Large intestine (tissue), 3 donors: ENCODE measurements at regions not wholly inside any gene's neighbourhood (a gene's known extent, or its start where the extent isn't known, plus 50 kb on each side); places are given as distances from the start of the nearest gene placed in this dataset.

ENCODE experiments used
- DNase-seq, 2 donors: peaks; one replicate each; pipeline versions ENCODE4 v3.0.0 to v3.0.0-alpha.2; 2013
- H3K27ac ChIP-seq: one replicate; pipeline ENCODE4 v1.5.1; 2013; ENCODE audit warnings: low read length
- H3K27me3 ChIP-seq: 2 replicates; pipeline ENCODE4 v1.6.1; 2013; ENCODE audit warnings: low read length; ENCODE audit not compliant: control insufficient read depth, insufficient read depth
- H3K36me3 ChIP-seq: 2 replicates; pipeline ENCODE4 v1.6.1; 2013; ENCODE audit warnings: low read length; ENCODE audit not compliant: control insufficient read depth, insufficient read depth
- H3K4me1 ChIP-seq: one replicate; pipeline ENCODE4 v1.6.1; 2013; ENCODE audit warnings: low read length; ENCODE audit not compliant: control insufficient read depth, insufficient read depth
- H3K4me3 ChIP-seq: one replicate; pipeline ENCODE4 v1.5.1; 2013; ENCODE audit warnings: low read length
- H3K9me3 ChIP-seq: one replicate; pipeline ENCODE4 v1.6.1; 2013; ENCODE audit warnings: mild to moderate bottlenecking, low read depth, low read length, moderate library complexity; ENCODE audit not compliant: control insufficient read depth
- WGBS: methylation state at CpG from one replicate; pipeline ENCODE4 v1.1.5; 2013; ENCODE audit warnings: low lambda C conversion rate; ENCODE audit not compliant: insufficient coverage; 5-methylcytosine and 5-hydroxymethylcytosine counted together

GRCh38 chr18:42641996-42642395 lies 473.5 kb downstream of the RIT2 start:
- H3K4me3 ChIP-seq, result no peak overlapping the region
- H3K4me1 ChIP-seq, result no peaks in the 10 kb centered on the region
- H3K27ac ChIP-seq, result no peak overlapping the region
- DNase-seq, result no peak
- H3K27me3 ChIP-seq, result no peaks in the 10 kb centered on the region
- H3K36me3 ChIP-seq, result no peaks in the 10 kb centered on the region
- no peaks in the 10 kb centered on the region for H3K9me3 ChIP-seq
- WGBS, result 100% methylated on average over 1 of the region's 5 CpGs

GRCh38 chr18:42644729-42645131 lies 470.8 kb downstream of the RIT2 start:
- Histone ChIP-seq H3K9me3 (no peaks in the 10 kb centered on the region), H3K27ac (no peak overlapping the region), H3K27me3 (no peaks in the 10 kb centered on the region), H3K4me1 (no peaks in the 10 kb centered on the region), H3K36me3 (no peaks in the 10 kb centered on the region), H3K4me3 (no peak overlapping the region)
- no CpG with 5 or more reads among the region's 3 CpGs for WGBS
- no peak for DNase-seq

- no peaks in the 10 kb centered on the region for H3K27me3 ChIP-seq
- H3K4me3 ChIP-seq, result no peak overlapping the region
- H3K36me3 ChIP-seq, result no peaks in the 10 kb centered on the region
- 100% methylated on average over 1 of the region's 5 CpGs for WGBS
- no peaks in the 10 kb centered on the region for H3K4me1 ChIP-seq
- H3K9me3 ChIP-seq, result no peaks in the 10 kb centered on the region
- H3K27ac ChIP-seq, result no peak overlapping the region
- DNase-seq, result no peak
These were observed 466.0 kb downstream of the RIT2 start for GRCh38 chr18:42649331-42650035.

GRCh38 chr18:42654556-42654955 lies 460.9 kb downstream of the RIT2 start:
- H3K27ac ChIP-seq, result no peak overlapping the region
- no peak for DNase-seq
- H3K36me3 ChIP-seq, result no peaks in the 10 kb centered on the region
- H3K9me3 ChIP-seq, result no peaks in the 10 kb centered on the region
- WGBS, result no CpG with 5 or more reads among the region's 3 CpGs
- H3K4me3 ChIP-seq, result no peak overlapping the region
- no peaks in the 10 kb centered on the region for H3K27me3 ChIP-seq
- H3K4me1 ChIP-seq, result no peaks in the 10 kb centered on the region

GRCh38 chr18:42657551-42657950 lies 457.9 kb downstream of the RIT2 start:
- WGBS, result 67% methylated on average over 1 of the region's 1 CpG
- Histone ChIP-seq H3K4me3 (no peak overlapping the region), H3K27me3 (no peaks in the 10 kb centered on the region), H3K4me1 (no peaks in the 10 kb centered on the region), H3K27ac (no peak overlapping the region), H3K36me3 (no peaks in the 10 kb centered on the region), H3K9me3 (no peaks in the 10 kb centered on the region)
- no peak for DNase-seq

- Histone ChIP-seq H3K9me3 (no peaks in the 10 kb centered on the region), H3K4me1 (no peaks in the 10 kb centered on the region), H3K4me3 (no peak overlapping the region), H3K27me3 (no peaks in the 10 kb centered on the region), H3K36me3 (no peaks in the 10 kb centered on the region), H3K27ac (no peak overlapping the region)
- DNase-seq, result no peak
- no CpG with 5 or more reads among the region's 3 CpGs for WGBS
These were observed 457.3 kb downstream of the RIT2 start for GRCh38 chr18:42658171-42658570.

GRCh38 chr18:42659187-42659586 lies 456.3 kb downstream of the RIT2 start:
- Histone ChIP-seq H3K9me3 (no peaks in the 10 kb centered on the region), H3K27me3 (no peaks in the 10 kb centered on the region), H3K4me3 (no peak overlapping the region), H3K36me3 (no peaks in the 10 kb centered on the region), H3K4me1 (no peaks in the 10 kb centered on the region), H3K27ac (no peak overlapping the region)
- DNase-seq, result no peak
- WGBS, result no CpG with 5 or more reads among the region's 1 CpG

GRCh38 chr18:42670860-42671259 lies 444.6 kb downstream of the RIT2 start:
- Histone ChIP-seq H3K36me3 (no peaks in the 10 kb centered on the region), H3K27me3 (no peaks in the 10 kb centered on the region), H3K4me3 (no peak overlapping the region), H3K9me3 (no peaks in the 10 kb centered on the region), H3K27ac (no peak overlapping the region), H3K4me1 (no peaks in the 10 kb centered on the region)
- no peak for DNase-seq
- WGBS, result 60% methylated on average over 1 of the region's 4 CpGs

GRCh38 chr18:42675810-42676209 lies 439.7 kb downstream of the RIT2 start:
- WGBS, result no CpG with 5 or more reads among the region's 1 CpG
- DNase-seq, result no peak
- Histone ChIP-seq H3K4me3 (no peak overlapping the region), H3K9me3 (no peaks in the 10 kb centered on the region), H3K4me1 (no peaks in the 10 kb centered on the region), H3K27ac (no peak overlapping the region), H3K36me3 (no peaks in the 10 kb centered on the region), H3K27me3 (no peaks in the 10 kb centered on the region)

- Histone ChIP-seq H3K4me3 (no peak overlapping the region), H3K27me3 (no peaks in the 10 kb centered on the region), H3K27ac (no peak overlapping the region), H3K9me3 (no peaks in the 10 kb centered on the region), H3K36me3 (no peaks in the 10 kb centered on the region), H3K4me1 (no peaks in the 10 kb centered on the region)
- no peak for DNase-seq
- 100% methylated on average over 1 of the region's 2 CpGs for WGBS
These were observed 432.4 kb downstream of the RIT2 start for GRCh38 chr18:42683094-42683493.

- Histone ChIP-seq H3K4me1 (no peaks in the 10 kb centered on the region), H3K27ac (no peak overlapping the region), H3K36me3 (no peaks in the 10 kb centered on the region), H3K27me3 (no peaks in the 10 kb centered on the region), H3K4me3 (no peak overlapping the region), H3K9me3 (no peaks in the 10 kb centered on the region)
- DNase-seq, result no peak
- WGBS, result no CpG with 5 or more reads among the region's 4 CpGs
These were observed 426.2 kb downstream of the RIT2 start for GRCh38 chr18:42689310-42689709.
